ENCODE measurements at regions not wholly inside any gene's neighbourhood (a gene's known extent, or its start where the extent isn't known, plus 50 kb on each side); places are given as distances from the start of the nearest gene placed in this dataset.

GRCh38 chr3:69687641-69688040 is 51.6 kb upstream of the MITF start:
- TF ChIP-seq CTCF (IDR thresholded peaks at IDR 0.05; ENCODE audit: low read depth, low read length) (no peak), EZH2phosphoT487 (IDR thresholded peaks at IDR 0.05; ENCODE audit: low read depth) (no peak)

Data from OCI-LY3 (cell line).